ENCODE measurements at regions not wholly inside any gene's neighbourhood (a gene's known extent, or its start where the extent isn't known, plus 50 kb on each side); places are given as distances from the start of the nearest gene placed in this dataset.
A peak's percentile ranks its signal among the peaks of the same experiment; 100 is the strongest.

GRCh38 chr6:1202201-1202600 is 109.7 kb upstream of the FOXQ1 start:
- no peak for TF ChIP-seq CTCF (IDR thresholded peaks at IDR 0.05; ENCODE audit: unreplicated experiment in 3 of 3)
- Mint-ChIP-seq H3K9me3 (peaks cover 4% of the 10 kb centered on the region), H3K4me1 (peaks cover 9% of the 10 kb centered on the region), H3K27me3 (ENCODE audit: low read depth) (peaks cover 16% of the 10 kb centered on the region), H3K36me3 (ENCODE audit: low read depth) (no peaks in the 10 kb centered on the region), H3K4me3 (no peak overlapping the region), H3K27ac (peak overlapping the region in 1 of 3 experiments; percentile 47)

- H3K9me3 Mint-ChIP-seq = peaks cover 4% of the 10 kb centered on the region
- peaks cover 9% of the 10 kb centered on the region for H3K4me1 Mint-ChIP-seq
- H3K4me3 Mint-ChIP-seq = no peak overlapping the region
- peaks cover 16% of the 10 kb centered on the region for H3K27me3 Mint-ChIP-seq (ENCODE audit: low read depth)
- no peak for TF ChIP-seq CTCF (IDR thresholded peaks at IDR 0.05; ENCODE audit: unreplicated experiment in 3 of 3)
- no peak overlapping the region for H3K27ac Mint-ChIP-seq
- no peaks in the 10 kb centered on the region for H3K36me3 Mint-ChIP-seq (ENCODE audit: low read depth)
Observed at GRCh38 chr6:1201547-1202200, 110.2 kb upstream of the FOXQ1 start.

GRCh38 chr6:1200409-1201101 is 111.3 kb upstream of the FOXQ1 start:
- TF ChIP-seq CTCF (IDR thresholded peaks at IDR 0.05; ENCODE audit: unreplicated experiment in 3 of 3) = no peak
- no peaks in the 10 kb centered on the region for H3K36me3 Mint-ChIP-seq (ENCODE audit: low read depth)
- peaks cover 16% of the 10 kb centered on the region for H3K27me3 Mint-ChIP-seq (ENCODE audit: low read depth)
- peak overlapping the region in 2 of 3 experiments; percentile 18 to 34 for H3K27ac Mint-ChIP-seq
- H3K4me3 Mint-ChIP-seq = no peak overlapping the region
- H3K4me1 Mint-ChIP-seq = peaks cover 9% of the 10 kb centered on the region
- H3K9me3 Mint-ChIP-seq = peaks cover 13% of the 10 kb centered on the region

GRCh38 chr6:1200081-1200408 is 111.9 kb upstream of the FOXQ1 start:
- no peak overlapping the region for H3K4me3 Mint-ChIP-seq
- H3K27me3 Mint-ChIP-seq (ENCODE audit: low read depth) = peaks cover 16% of the 10 kb centered on the region
- H3K27ac Mint-ChIP-seq = peak overlapping the region; percentile 9 to 34 (median 18)
- TF ChIP-seq CTCF (IDR thresholded peaks at IDR 0.05; ENCODE audit: unreplicated experiment in 3 of 3) = no peak
- H3K4me1 Mint-ChIP-seq = peaks cover 9% of the 10 kb centered on the region
- no peaks in the 10 kb centered on the region for H3K36me3 Mint-ChIP-seq (ENCODE audit: low read depth)
- peaks cover 14% of the 10 kb centered on the region for H3K9me3 Mint-ChIP-seq

- no peak for TF ChIP-seq CTCF (IDR thresholded peaks at IDR 0.05; ENCODE audit: unreplicated experiment in 3 of 3)
- peaks cover 7% of the 10 kb centered on the region for H3K4me1 Mint-ChIP-seq
- H3K9me3 Mint-ChIP-seq = peaks cover 28% of the 10 kb centered on the region
- no peak overlapping the region for H3K4me3 Mint-ChIP-seq
- H3K27me3 Mint-ChIP-seq (ENCODE audit: low read depth) = peaks cover 4% of the 10 kb centered on the region
- no peaks in the 10 kb centered on the region for H3K36me3 Mint-ChIP-seq (ENCODE audit: low read depth)
- no peak overlapping the region for H3K27ac Mint-ChIP-seq
Observed at GRCh38 chr6:1197309-1197708, 114.6 kb upstream of the FOXQ1 start.

Data from nephron (organoid).